Hepatocyte (in vitro differentiated cells): ENCODE measurements at regions not wholly inside any gene's neighbourhood (a gene's known extent, or its start where the extent isn't known, plus 50 kb on each side); places are given as distances from the start of the nearest gene placed in this dataset.

Experiments
- EZH2 ChIP-seq: fragments of 200-600 bp; sonication (generic); IDR thresholded peaks from 2 replicates; pipeline ENCODE4 v1.6.1; 2016; ENCODE audit warnings: antibody characterized with exemption, mild to moderate bottlenecking, borderline replicate concordance
- EZH2phosphoT487 ChIP-seq: fragments of 200-600 bp; sonication (generic); IDR thresholded peaks from one replicate; pipeline ENCODE4 v1.6.1; 2018; ENCODE audit warnings: antibody characterized with exemption, mild to moderate bottlenecking, low read depth, moderate library complexity; ENCODE audit not compliant: unreplicated experiment, severe bottlenecking
- TF ChIP-seq, protein P1 (sequence below): fragments of 200-600 bp; sonication (generic); IDR thresholded peaks from 2 replicates; pipeline ENCODE4 v1.5.1; 2016; ENCODE audit warnings: antibody characterized with exemption, mild to moderate bottlenecking; ENCODE audit not compliant: poor library complexity

DNA sequence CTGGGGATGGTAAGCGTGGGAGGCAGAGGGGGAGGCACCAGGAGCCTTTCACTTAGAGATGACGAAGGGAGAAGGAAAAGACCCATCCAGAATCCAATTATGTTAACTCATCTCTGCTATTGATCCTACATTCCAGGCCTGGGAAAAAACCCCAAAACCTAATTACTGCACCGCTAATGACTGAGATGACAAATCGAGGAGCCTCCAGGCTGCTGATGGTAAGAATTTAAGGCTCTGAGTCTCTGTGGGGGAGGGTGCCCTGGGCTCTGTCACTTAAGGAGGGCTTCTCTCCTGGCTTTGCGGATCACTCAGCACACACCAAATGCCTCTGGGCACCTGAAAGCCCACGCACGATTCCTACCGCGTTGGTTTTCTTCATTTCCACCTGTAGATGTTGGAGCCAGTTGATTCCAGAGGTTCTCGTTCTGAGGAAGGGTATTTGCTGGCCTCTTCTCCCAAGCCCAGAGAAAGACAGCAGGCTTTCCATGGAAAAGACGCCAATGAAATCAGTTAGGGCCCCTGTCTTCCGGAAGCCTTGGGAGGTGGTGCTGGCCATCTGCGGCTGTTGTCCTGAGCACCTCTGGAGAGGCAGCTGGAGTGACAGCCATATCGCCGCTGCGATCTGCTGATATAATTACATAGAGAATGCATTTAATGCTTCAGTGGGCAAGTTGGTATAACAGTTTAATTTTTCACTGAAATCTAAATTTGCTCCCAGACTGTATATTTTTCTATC is 751.2 kb downstream of the BRD1 start:
- TF ChIP-seq, protein P1, sequence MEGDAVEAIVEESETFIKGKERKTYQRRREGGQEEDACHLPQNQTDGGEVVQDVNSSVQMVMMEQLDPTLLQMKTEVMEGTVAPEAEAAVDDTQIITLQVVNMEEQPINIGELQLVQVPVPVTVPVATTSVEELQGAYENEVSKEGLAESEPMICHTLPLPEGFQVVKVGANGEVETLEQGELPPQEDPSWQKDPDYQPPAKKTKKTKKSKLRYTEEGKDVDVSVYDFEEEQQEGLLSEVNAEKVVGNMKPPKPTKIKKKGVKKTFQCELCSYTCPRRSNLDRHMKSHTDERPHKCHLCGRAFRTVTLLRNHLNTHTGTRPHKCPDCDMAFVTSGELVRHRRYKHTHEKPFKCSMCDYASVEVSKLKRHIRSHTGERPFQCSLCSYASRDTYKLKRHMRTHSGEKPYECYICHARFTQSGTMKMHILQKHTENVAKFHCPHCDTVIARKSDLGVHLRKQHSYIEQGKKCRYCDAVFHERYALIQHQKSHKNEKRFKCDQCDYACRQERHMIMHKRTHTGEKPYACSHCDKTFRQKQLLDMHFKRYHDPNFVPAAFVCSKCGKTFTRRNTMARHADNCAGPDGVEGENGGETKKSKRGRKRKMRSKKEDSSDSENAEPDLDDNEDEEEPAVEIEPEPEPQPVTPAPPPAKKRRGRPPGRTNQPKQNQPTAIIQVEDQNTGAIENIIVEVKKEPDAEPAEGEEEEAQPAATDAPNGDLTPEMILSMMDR: no peak
- TF ChIP-seq EZH2: no peak
- TF ChIP-seq EZH2phosphoT487: no peak
